HepG2 (cell line): ENCODE measurements at regions not wholly inside any gene's neighbourhood (a gene's known extent, or its start where the extent isn't known, plus 50 kb on each side); places are given as distances from the start of the nearest gene placed in this dataset.
A peak's percentile ranks its signal among the peaks of the same experiment; 100 is the strongest.

Source experiments
- ATAC-seq: fragments of 200-7000 bp; cut with Tn5 transposase; 3 replicates; pipeline ENCODE4 v1.9.1; 2020; ENCODE audit warnings: mild to moderate bottlenecking, moderate library complexity
- BruUV-seq: library from RNA; stranded (reverse); fragments of 400-500 nt; replicated peaks from 2 replicates; lab custom pipeline; 2021; lab: Mats Ljungman, UMichigan
- CTCF ChIA-PET: fragments of 300-600 bp; formaldehyde crosslinking; extraction: SDS; loops from one replicate; lab custom pipeline; 2021; ENCODE audit warnings: low total read pairs, inconsistent platforms, low intra/inter-chr PET ratio; lab: Yijun Ruan, JAX
- POLR2A ChIA-PET: fragments of 350-600 bp; sonication (Branson Sonifier 250); formaldehyde crosslinking; loops from one replicate; lab custom pipeline; 2020; ENCODE audit warnings: antibody characterized with exemption, inconsistent platforms; lab: Yijun Ruan, JAX
- DNase-seq: peaks from one replicate; pipeline ENCODE4 v3.0.0-alpha.2; 2015; ENCODE audit warnings: low spot score
- FAIRE-seq: peaks from 3 replicates; lab custom pipeline; 2011; peaks lifted over from hg19 to GRCh38; lab: Jason Lieb, UNC
- H2AFZ ChIP-seq: one replicate; pipeline ENCODE4 v1.6.1; 2011; ENCODE audit warnings: low read length, inconsistent platforms
- H3K27ac ChIP-seq: fragments of 300-600 bp; 3 replicates; pipeline ENCODE4 v1.8.0; 2011; ENCODE audit warnings: mixed run types, mild to moderate bottlenecking, mixed read lengths, low read length, inconsistent platforms; ENCODE audit not compliant: insufficient read depth; ENCODE audit errors: extremely low read length
- H3K27me3 ChIP-seq, 2 experiments: fragments of 200-600 bp in 1 of 2; 2 replicates in 1 of 2; 3 replicates in 1 of 2; pipeline versions ENCODE4 v1.6.0 to v1.8.0; 2011; ENCODE audit warnings: low read length in 2 of 2, mild to moderate bottlenecking in 2 of 2, moderate library complexity in 2 of 2, inconsistent platforms in 1 of 2; ENCODE audit not compliant: insufficient read depth in 2 of 2, control insufficient read depth in 1 of 2
- H3K36me3 ChIP-seq, 2 experiments: fragments of 200-600 bp in 1 of 2; replicated peaks in 1 of 2; 2 replicates in 1 of 2; 3 replicates in 1 of 2; pipeline versions ENCODE4 v1.5.1 to v1.8.0; 2011; ENCODE audit warnings: low read length in 2 of 2, inconsistent platforms in 1 of 2; ENCODE audit not compliant: insufficient read depth in 2 of 2, control insufficient read depth in 1 of 2
- H3K4me1 ChIP-seq: 2 replicates; pipeline ENCODE4 v1.5.1; 2012; ENCODE audit warnings: low read length, inconsistent platforms; ENCODE audit not compliant: insufficient read depth
- H3K4me2 ChIP-seq: 2 replicates; pipeline ENCODE4 v1.6.0; 2011; ENCODE audit warnings: low read depth, low read length, inconsistent platforms
- H3K4me3 ChIP-seq, 3 experiments: fragments of 200-600 bp in 1 of 3; sonication (generic), shearing (Covaris generic) in 1 of 3; replicated peaks in 1 of 3; 2 replicates each; pipeline ENCODE4 v1.5.1; 2011 to 2016; ENCODE audit warnings: low read length in 3 of 3, inconsistent platforms in 2 of 3, low read depth in 2 of 3, mild to moderate bottlenecking in 2 of 3, control low read depth in 1 of 3, mixed read lengths in 1 of 3; ENCODE audit not compliant: insufficient read depth in 1 of 3
- H3K79me2 ChIP-seq: one replicate; pipeline ENCODE4 v1.6.1; 2011; ENCODE audit warnings: low read length, inconsistent platforms; ENCODE audit not compliant: insufficient read depth
- H3K9ac ChIP-seq: 2 replicates; pipeline ENCODE4 v1.6.0; 2011; ENCODE audit warnings: mild to moderate bottlenecking, low read depth, low read length, inconsistent platforms; ENCODE audit not compliant: insufficient read depth
- H3K9me3 ChIP-seq: 2 replicates; pipeline ENCODE4 v1.5.1; 2012; ENCODE audit warnings: mild to moderate bottlenecking, low read length
- H4K20me1 ChIP-seq: 2 replicates; pipeline ENCODE4 v1.6.0; 2011; ENCODE audit warnings: inconsistent platforms, mild to moderate bottlenecking, low read length, moderate library complexity; ENCODE audit not compliant: insufficient read depth
- DNMT3B ChIP-seq: conservative IDR thresholded peaks from 2 replicates; pipeline ENCODE4 v1.6.1; 2016; ENCODE audit warnings: missing biosample characterization, control low read depth
- GABPB1 ChIP-seq: IDR thresholded peaks from 2 replicates; pipeline ENCODE4 v1.6.1; 2016; ENCODE audit warnings: mild to moderate bottlenecking, missing genetic modification reagents, moderate library complexity, missing compliant biosample characterization
- MAFF ChIP-seq: IDR thresholded peaks from 2 replicates; pipeline ENCODE4 v1.6.1; 2011; ENCODE audit warnings: low read depth, low read length, improper control_type of control experiment
- NR2F1 ChIP-seq, 2 experiments: fragments of 450-650 bp in 1 of 2; formaldehyde crosslinking in 1 of 2; IDR thresholded peaks; 2 replicates each; pipeline versions ENCODE4 v1.5.0 to v1.6.1; 2016 to 2020; ENCODE audit warnings: mild to moderate bottlenecking in 1 of 2, missing compliant biosample characterization in 1 of 2, missing genetic modification reagents in 1 of 2, moderate library complexity in 1 of 2
- PRDM15 ChIP-seq: sonication (generic); formaldehyde crosslinking; IDR thresholded peaks from 2 replicates; pipeline ENCODE4 v1.4.0; 2020; ENCODE audit warnings: missing genetic modification reagents
- SAP130 ChIP-seq: IDR thresholded peaks from 2 replicates; pipeline ENCODE4 v1.6.1; 2016; ENCODE audit warnings: low read depth
- THRA ChIP-seq: sonication (generic); formaldehyde crosslinking; IDR thresholded peaks from 2 replicates; pipeline ENCODE4 v1.4.0; 2020; ENCODE audit warnings: missing genetic modification reagents, borderline replicate concordance
- ZNF503 ChIP-seq: sonication (generic); formaldehyde crosslinking; IDR thresholded peaks from 2 replicates; pipeline ENCODE4 v1.4.0; 2020; ENCODE audit warnings: missing genetic modification reagents
- ZSCAN31 ChIP-seq: sonication (generic); formaldehyde crosslinking; IDR thresholded peaks from 2 replicates; pipeline ENCODE4 v1.5.0; 2020; ENCODE audit warnings: low read depth, mild to moderate bottlenecking, missing genetic modification reagents
- ZSCAN9 ChIP-seq: IDR thresholded peaks from 2 replicates; pipeline ENCODE4 v1.6.1; 2016; ENCODE audit warnings: borderline replicate concordance
- WGBS: methylation state at CpG from one replicate; pipeline ENCODE4 v1.1.6; 2017; ENCODE audit warnings: low lambda C conversion rate; 5-methylcytosine and 5-hydroxymethylcytosine counted together
- in situ Hi-C: cut with HindIII; loops from 2 replicates; pipeline ENCODE4 v1.10.0; 2017; ENCODE audit warnings: low pct_unique_long_range_greater_than_20kb; ENCODE audit not compliant: extremely low pct_ligation_motif_present
- intact Hi-C: fragments of 100-400 bp; cut with micrococcal nuclease; formaldehyde crosslinking; loops from one replicate; pipeline ENCODE4 v1.10.0; 2022; ENCODE audit not compliant: unreplicated experiment
- TF ChIP-seq, protein P1 (sequence below): sonication (generic); IDR thresholded peaks from 2 replicates; pipeline ENCODE4 v1.6.1; 2016; ENCODE audit warnings: low read depth, borderline replicate concordance
- TF ChIP-seq, protein P2 (sequence below): sonication (generic); formaldehyde crosslinking; IDR thresholded peaks from 2 replicates; pipeline ENCODE4 v1.4.0; 2020; ENCODE audit warnings: missing genetic modification reagents, borderline replicate concordance

DNA sequence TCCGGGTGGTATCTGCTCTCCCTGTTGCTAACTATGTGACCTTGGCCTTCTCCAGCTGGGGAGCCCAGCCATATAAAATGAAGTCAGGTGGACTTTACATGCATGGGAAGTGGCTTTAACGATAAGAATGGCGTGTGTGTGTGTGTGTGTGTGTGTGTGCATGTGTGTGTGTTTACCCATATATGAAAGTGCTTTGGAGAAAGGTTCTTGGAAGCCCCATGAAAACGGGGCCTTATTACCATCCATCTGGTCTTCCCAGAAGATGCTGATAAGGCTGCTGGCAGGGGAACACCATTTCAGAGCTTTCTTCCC lies 94.8 kb downstream of the LRRC74A start:
- no peak overlapping the region for H3K27ac ChIP-seq
- no peak for FAIRE-seq
- in situ Hi-C loops, result no loop called here
- POLR2A ChIA-PET, result no interaction called here
- ATAC-seq, result no peak
- no peak overlapping the region for H3K9ac ChIP-seq
- 4% methylated on average over 4 of the region's 4 CpGs for WGBS
- H3K79me2 ChIP-seq, result no peaks in the 10 kb centered on the region
- H3K4me1 ChIP-seq, result peaks cover 66% of the 10 kb centered on the region
- no peak overlapping the region for H3K4me3 ChIP-seq
- intact Hi-C loops, result no loop called here
- CTCF ChIA-PET, result no interaction called here
- no peaks in the 10 kb centered on the region for H4K20me1 ChIP-seq
- no peak overlapping the region for H2AFZ ChIP-seq
- no TSS peak for BruUV-seq
- no peaks in the 10 kb centered on the region for H3K9me3 ChIP-seq
- TF ChIP-seq ZSCAN9 (CRISPR knock-in tag), result no peak
- TF ChIP-seq, protein P1, sequence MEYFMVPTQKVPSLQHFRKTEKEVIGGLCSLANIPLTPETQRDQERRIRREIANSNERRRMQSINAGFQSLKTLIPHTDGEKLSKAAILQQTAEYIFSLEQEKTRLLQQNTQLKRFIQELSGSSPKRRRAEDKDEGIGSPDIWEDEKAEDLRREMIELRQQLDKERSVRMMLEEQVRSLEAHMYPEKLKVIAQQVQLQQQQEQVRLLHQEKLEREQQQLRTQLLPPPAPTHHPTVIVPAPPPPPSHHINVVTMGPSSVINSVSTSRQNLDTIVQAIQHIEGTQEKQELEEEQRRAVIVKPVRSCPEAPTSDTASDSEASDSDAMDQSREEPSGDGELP, result peak; percentile 45; the same call in 1 of the 2 replicates
- no peak for TF ChIP-seq MAFF
- TF ChIP-seq THRA (CRISPR knock-in tag), result no peak
- no peak for TF ChIP-seq PRDM15 (CRISPR knock-in tag)
- 0 out of 4 replicates have a peak, but pooled peaks of 1 of the 2 experiments have one; percentile 25 for TF ChIP-seq NR2F1 (CRISPR knock-in tag; IDR thresholded peaks at IDR 0.05)
- no peak for TF ChIP-seq GABPB1 (CRISPR knock-in tag)
- TF ChIP-seq DNMT3B (CRISPR knock-in tag), result no peak
- TF ChIP-seq ZSCAN31 (CRISPR knock-in tag), result no peak
- TF ChIP-seq ZNF503 (CRISPR knock-in tag), result no peak
- no peak for TF ChIP-seq SAP130
- TF ChIP-seq, protein P2, sequence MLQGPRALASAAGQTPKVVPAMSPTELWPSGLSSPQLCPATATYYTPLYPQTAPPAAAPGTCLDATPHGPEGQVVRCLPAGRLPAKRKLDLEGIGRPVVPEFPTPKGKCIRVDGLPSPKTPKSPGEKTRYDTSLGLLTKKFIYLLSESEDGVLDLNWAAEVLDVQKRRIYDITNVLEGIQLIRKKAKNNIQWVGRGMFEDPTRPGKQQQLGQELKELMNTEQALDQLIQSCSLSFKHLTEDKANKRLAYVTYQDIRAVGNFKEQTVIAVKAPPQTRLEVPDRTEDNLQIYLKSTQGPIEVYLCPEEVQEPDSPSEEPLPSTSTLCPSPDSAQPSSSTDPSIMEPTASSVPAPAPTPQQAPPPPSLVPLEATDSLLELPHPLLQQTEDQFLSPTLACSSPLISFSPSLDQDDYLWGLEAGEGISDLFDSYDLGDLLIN (CRISPR knock-in tag), result no peak
- TF ChIP-seq, all 625 proteins: peak for 2
- Histone ChIP-seq H3K36me3 (no peaks in the 10 kb centered on the region), H3K27me3 (peaks cover 3 to 24% of the 10 kb centered on the region in 2 experiments; a peak in 3 of 5 replicates), H3K4me2 (no peak overlapping the region)
- no peak for DNase-seq
